NCI-H446 (cell line): ENCODE measurements at regions not wholly inside any gene's neighbourhood (a gene's known extent, or its start where the extent isn't known, plus 50 kb on each side); places are given as distances from the start of the nearest gene placed in this dataset.
"Not testable (repeated sequence)": the region's sequence is repeated elsewhere in the genome, so short reads cannot be mapped to it uniquely, and the experiment has no call there.

ENCODE experiments used
- DNase-seq, 2 experiments: peaks; one replicate each; lab custom pipeline; 2025; lab: John Stamatoyannopoulos, UW

DNA sequence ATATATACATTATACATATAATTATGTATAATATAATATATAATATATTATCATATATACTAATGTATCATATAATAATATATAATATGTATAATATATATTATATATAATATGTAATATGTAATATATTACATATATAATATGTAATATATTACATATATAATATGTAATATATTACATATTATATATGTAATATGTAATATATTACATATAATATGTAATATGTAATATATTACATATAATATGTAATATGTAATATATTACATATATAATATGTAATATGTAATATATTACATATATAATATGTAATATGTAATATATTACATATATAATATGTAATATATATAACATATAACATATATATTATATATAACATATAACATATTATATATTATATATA, 1020.9 kb downstream of the KCNMA1 start:
- not testable (repeated sequence) for DNase-seq

DNA sequence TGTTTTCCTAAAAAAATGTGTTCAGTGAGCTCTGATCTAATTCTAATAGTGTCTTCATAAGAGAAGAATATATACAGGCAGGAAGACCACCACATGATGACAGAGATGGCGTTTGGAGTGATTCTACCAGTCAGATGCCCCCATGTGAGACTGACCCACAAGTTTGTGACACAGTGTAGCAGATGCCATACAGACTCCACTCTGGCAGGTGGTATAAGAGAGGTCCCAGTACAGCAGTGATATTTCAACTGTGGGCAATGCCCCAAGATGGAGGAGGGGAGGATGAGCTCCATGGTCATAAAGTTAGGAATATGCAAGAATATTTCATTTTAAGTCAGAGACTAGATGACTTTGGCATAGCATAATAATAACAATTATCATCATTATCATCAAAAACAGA, 1022.6 kb downstream of the KCNMA1 start:
- no peak for DNase-seq
